ENCODE measurements at regions not wholly inside any gene's neighbourhood (a gene's known extent, or its start where the extent isn't known, plus 50 kb on each side); places are given as distances from the start of the nearest gene placed in this dataset.
"Not testable (repeated sequence)": the region's sequence is repeated elsewhere in the genome, so short reads cannot be mapped to it uniquely, and the experiment has no call there.

- DNase-seq = no peak
- Histone ChIP-seq H3K36me3 (replicated peaks; ENCODE audit: control insufficient read depth, insufficient read depth, low read length) (no peaks in the 10 kb centered on the region), H3K27me3 (ENCODE audit: control insufficient read depth, insufficient read depth, low read length) (no peaks in the 10 kb centered on the region), H3K4me3 (ENCODE audit: insufficient read depth, low read depth, low read length) (no peak overlapping the region)
Observed at GRCh38 chr4:96375367-96375766, 535.5 kb downstream of the PDHA2 start.

GRCh38 chr4:96379524-96379923, 539.6 kb downstream of the PDHA2 start:
- Histone ChIP-seq H3K4me3 (ENCODE audit: insufficient read depth, low read depth, low read length) (no peak overlapping the region), H3K27me3 (ENCODE audit: control insufficient read depth, insufficient read depth, low read length) (no peaks in the 10 kb centered on the region), H3K36me3 (replicated peaks; ENCODE audit: control insufficient read depth, insufficient read depth, low read length) (no peaks in the 10 kb centered on the region)
- DNase-seq = no peak

- Histone ChIP-seq H3K27me3 (ENCODE audit: control insufficient read depth, insufficient read depth, low read length) (no peaks in the 10 kb centered on the region), H3K4me3 (ENCODE audit: insufficient read depth, low read depth, low read length) (no peak overlapping the region), H3K36me3 (replicated peaks; ENCODE audit: control insufficient read depth, insufficient read depth, low read length) (no peaks in the 10 kb centered on the region)
- DNase-seq = no peak
Observed at GRCh38 chr4:96380106-96380505, 540.2 kb downstream of the PDHA2 start.

- Histone ChIP-seq H3K27me3 (ENCODE audit: control insufficient read depth, insufficient read depth, low read length) (no peaks in the 10 kb centered on the region), H3K36me3 (replicated peaks; ENCODE audit: control insufficient read depth, insufficient read depth, low read length) (no peaks in the 10 kb centered on the region), H3K4me3 (ENCODE audit: insufficient read depth, low read depth, low read length) (no peak overlapping the region)
- DNase-seq = no peak
Observed at GRCh38 chr4:96383349-96383748, 543.5 kb downstream of the PDHA2 start.

GRCh38 chr4:96389770-96390169, 549.9 kb downstream of the PDHA2 start:
- no peaks in the 10 kb centered on the region for H3K36me3 ChIP-seq (replicated peaks; ENCODE audit: control insufficient read depth, insufficient read depth, low read length)
- no peak overlapping the region for H3K4me3 ChIP-seq (ENCODE audit: insufficient read depth, low read depth, low read length)
- no peak for DNase-seq

GRCh38 chr4:96390404-96390803, 550.5 kb downstream of the PDHA2 start:
- Histone ChIP-seq H3K36me3 (replicated peaks; ENCODE audit: control insufficient read depth, insufficient read depth, low read length) (no peaks in the 10 kb centered on the region), H3K27me3 (ENCODE audit: control insufficient read depth, insufficient read depth, low read length) (no peaks in the 10 kb centered on the region), H3K4me3 (ENCODE audit: insufficient read depth, low read depth, low read length) (no peak overlapping the region)
- DNase-seq = no peak

More at GRCh38 chr4:96389770-96390169, 549.9 kb downstream of the PDHA2 start:
- H3K27me3 ChIP-seq (ENCODE audit: control insufficient read depth, insufficient read depth, low read length) = no peaks in the 10 kb centered on the region

- no peak overlapping the region for H3K4me3 ChIP-seq (ENCODE audit: insufficient read depth, low read depth, low read length)
- DNase-seq = no peak
Observed at GRCh38 chr4:96395747-96396146, 555.9 kb downstream of the PDHA2 start.

GRCh38 chr4:96406742-96407141, 566.8 kb downstream of the PDHA2 start:
- Histone ChIP-seq H3K4me3 (ENCODE audit: insufficient read depth, low read depth, low read length) (no peak overlapping the region), H3K36me3 (replicated peaks; ENCODE audit: control insufficient read depth, insufficient read depth, low read length) (no peaks in the 10 kb centered on the region), H3K27me3 (ENCODE audit: control insufficient read depth, insufficient read depth, low read length) (no peaks in the 10 kb centered on the region)
- no peak for DNase-seq

More at GRCh38 chr4:96395747-96396146, 555.9 kb downstream of the PDHA2 start:
- Histone ChIP-seq H3K36me3 (replicated peaks; ENCODE audit: control insufficient read depth, insufficient read depth, low read length) (no peaks in the 10 kb centered on the region), H3K27me3 (ENCODE audit: control insufficient read depth, insufficient read depth, low read length) (no peaks in the 10 kb centered on the region)

GRCh38 chr4:96407225-96407624, 567.3 kb downstream of the PDHA2 start:
- no peak for DNase-seq
- Histone ChIP-seq H3K36me3 (replicated peaks; ENCODE audit: control insufficient read depth, insufficient read depth, low read length) (no peaks in the 10 kb centered on the region), H3K4me3 (ENCODE audit: insufficient read depth, low read depth, low read length) (no peak overlapping the region), H3K27me3 (ENCODE audit: control insufficient read depth, insufficient read depth, low read length) (no peaks in the 10 kb centered on the region)

- DNase-seq = no peak
- no peak overlapping the region for H3K4me3 ChIP-seq (ENCODE audit: insufficient read depth, low read depth, low read length)
- no peaks in the 10 kb centered on the region for H3K27me3 ChIP-seq (ENCODE audit: control insufficient read depth, insufficient read depth, low read length)
- H3K36me3 ChIP-seq (replicated peaks; ENCODE audit: control insufficient read depth, insufficient read depth, low read length) = no peaks in the 10 kb centered on the region
Observed at GRCh38 chr4:96407738-96408463, 568.0 kb downstream of the PDHA2 start.

GRCh38 chr4:96414853-96415252, 575.0 kb downstream of the PDHA2 start:
- H3K4me3 ChIP-seq (ENCODE audit: insufficient read depth, low read depth, low read length); DNase-seq; H3K27me3 ChIP-seq (ENCODE audit: control insufficient read depth, insufficient read depth, low read length); H3K36me3 ChIP-seq (replicated peaks; ENCODE audit: control insufficient read depth, insufficient read depth, low read length): not testable (repeated sequence)

- Histone ChIP-seq H3K4me3 (ENCODE audit: insufficient read depth, low read depth, low read length) (no peak overlapping the region), H3K36me3 (replicated peaks; ENCODE audit: control insufficient read depth, insufficient read depth, low read length) (no peaks in the 10 kb centered on the region), H3K27me3 (ENCODE audit: control insufficient read depth, insufficient read depth, low read length) (no peaks in the 10 kb centered on the region)
- DNase-seq = no peak
Observed at GRCh38 chr4:96429657-96430056, 589.8 kb downstream of the PDHA2 start.

- H3K4me3 ChIP-seq (ENCODE audit: insufficient read depth, low read depth, low read length) = no peak overlapping the region
Observed at GRCh38 chr4:96431094-96431493, 591.2 kb downstream of the PDHA2 start.

GRCh38 chr4:96448315-96448872, 608.5 kb downstream of the PDHA2 start:
- Histone ChIP-seq H3K27me3 (ENCODE audit: control insufficient read depth, insufficient read depth, low read length) (no peaks in the 10 kb centered on the region), H3K36me3 (replicated peaks; ENCODE audit: control insufficient read depth, insufficient read depth, low read length) (no peaks in the 10 kb centered on the region), H3K4me3 (ENCODE audit: insufficient read depth, low read depth, low read length) (no peak overlapping the region)
- DNase-seq = no peak

More at GRCh38 chr4:96431094-96431493, 591.2 kb downstream of the PDHA2 start:
- no peaks in the 10 kb centered on the region for H3K36me3 ChIP-seq (replicated peaks; ENCODE audit: control insufficient read depth, insufficient read depth, low read length)
- H3K27me3 ChIP-seq (ENCODE audit: control insufficient read depth, insufficient read depth, low read length) = no peaks in the 10 kb centered on the region
- no peak for DNase-seq

GRCh38 chr4:96455045-96455720, 615.3 kb downstream of the PDHA2 start:
- H3K4me3 ChIP-seq (ENCODE audit: insufficient read depth, low read depth, low read length) = no peak overlapping the region
- DNase-seq = no peak
- H3K36me3 ChIP-seq (replicated peaks; ENCODE audit: control insufficient read depth, insufficient read depth, low read length) = no peaks in the 10 kb centered on the region
- no peaks in the 10 kb centered on the region for H3K27me3 ChIP-seq (ENCODE audit: control insufficient read depth, insufficient read depth, low read length)

Measured in H7 (cell line).